Activated naive CD4-positive, alpha-beta T cell treated with anti-CD3 and anti-CD28 coated beads, Interleukin-2, amount 50 U/mL, for 24 hours (primary cell): ENCODE measurements at regions not wholly inside any gene's neighbourhood (a gene's known extent, or its start where the extent isn't known, plus 50 kb on each side); places are given as distances from the start of the nearest gene placed in this dataset.
"Not testable (repeated sequence)": the region's sequence is repeated elsewhere in the genome, so short reads cannot be mapped to it uniquely, and the experiment has no call there.

ENCODE experiments used
- H3K27ac Mint-ChIP-seq: one replicate; pipeline ENCODE4 v1.8.0; 2021; ENCODE audit warnings: mild to moderate bottlenecking, mixed read lengths
- H3K27me3 Mint-ChIP-seq: one replicate; pipeline ENCODE4 v1.8.0; 2021; ENCODE audit warnings: mixed read lengths
- H3K36me3 Mint-ChIP-seq: one replicate; pipeline ENCODE4 v1.8.0; 2021; ENCODE audit warnings: mixed read lengths
- H3K4me1 Mint-ChIP-seq: one replicate; pipeline ENCODE4 v1.8.0; 2021; ENCODE audit warnings: mixed read lengths
- H3K4me3 Mint-ChIP-seq: one replicate; pipeline ENCODE4 v1.8.0; 2021; ENCODE audit warnings: mild to moderate bottlenecking, mixed read lengths
- H3K9me3 Mint-ChIP-seq: one replicate; pipeline ENCODE4 v1.8.0; 2021; ENCODE audit warnings: mixed read lengths

GRCh38 chr7:81457852-81458522 lies 311.9 kb downstream of the HGF start:
- no peak overlapping the region for H3K4me3 Mint-ChIP-seq
- no peaks in the 10 kb centered on the region for H3K36me3 Mint-ChIP-seq
- no peak overlapping the region for H3K27ac Mint-ChIP-seq
- no peaks in the 10 kb centered on the region for H3K27me3 Mint-ChIP-seq
- no peaks in the 10 kb centered on the region for H3K4me1 Mint-ChIP-seq
- H3K9me3 Mint-ChIP-seq: no peaks in the 10 kb centered on the region

GRCh38 chr7:81453770-81454169 lies 316.1 kb downstream of the HGF start:
- H3K4me3 Mint-ChIP-seq, H3K27ac Mint-ChIP-seq, H3K4me1 Mint-ChIP-seq, H3K36me3 Mint-ChIP-seq, H3K9me3 Mint-ChIP-seq, H3K27me3 Mint-ChIP-seq: not testable (repeated sequence)

- Mint-ChIP-seq H3K9me3 (no peaks in the 10 kb centered on the region), H3K36me3 (no peaks in the 10 kb centered on the region), H3K4me1 (no peaks in the 10 kb centered on the region), H3K27ac (no peak overlapping the region), H3K4me3 (no peak overlapping the region), H3K27me3 (no peaks in the 10 kb centered on the region)
Measured at GRCh38 chr7:81449105-81449504, 320.7 kb downstream of the HGF start.

GRCh38 chr7:81447351-81447952 lies 322.4 kb downstream of the HGF start:
- no peaks in the 10 kb centered on the region for H3K9me3 Mint-ChIP-seq
- no peaks in the 10 kb centered on the region for H3K27me3 Mint-ChIP-seq
- no peaks in the 10 kb centered on the region for H3K36me3 Mint-ChIP-seq

GRCh38 chr7:81446212-81446611 lies 323.6 kb downstream of the HGF start:
- H3K36me3 Mint-ChIP-seq: no peaks in the 10 kb centered on the region
- H3K9me3 Mint-ChIP-seq: no peaks in the 10 kb centered on the region
- no peak overlapping the region for H3K27ac Mint-ChIP-seq
- no peak overlapping the region for H3K4me3 Mint-ChIP-seq
- H3K4me1 Mint-ChIP-seq: no peaks in the 10 kb centered on the region
- no peaks in the 10 kb centered on the region for H3K27me3 Mint-ChIP-seq

More at GRCh38 chr7:81447351-81447952, 322.4 kb downstream of the HGF start:
- Mint-ChIP-seq H3K4me3 (no peak overlapping the region), H3K4me1 (no peaks in the 10 kb centered on the region), H3K27ac (no peak overlapping the region)

- H3K36me3 Mint-ChIP-seq: no peaks in the 10 kb centered on the region
- H3K9me3 Mint-ChIP-seq: no peaks in the 10 kb centered on the region
- H3K27me3 Mint-ChIP-seq: no peaks in the 10 kb centered on the region
- no peak overlapping the region for H3K4me3 Mint-ChIP-seq
- no peaks in the 10 kb centered on the region for H3K4me1 Mint-ChIP-seq
- H3K27ac Mint-ChIP-seq: no peak overlapping the region
Measured at GRCh38 chr7:81445462-81445861, 324.4 kb downstream of the HGF start.

- Mint-ChIP-seq H3K36me3 (no peaks in the 10 kb centered on the region), H3K27ac (no peak overlapping the region), H3K9me3 (no peaks in the 10 kb centered on the region), H3K27me3 (no peaks in the 10 kb centered on the region), H3K4me3 (no peak overlapping the region), H3K4me1 (no peaks in the 10 kb centered on the region)
Measured at GRCh38 chr7:81441750-81442149, 328.1 kb downstream of the HGF start.

- Mint-ChIP-seq H3K27me3 (no peaks in the 10 kb centered on the region), H3K36me3 (no peaks in the 10 kb centered on the region), H3K4me3 (no peak overlapping the region), H3K27ac (no peak overlapping the region), H3K9me3 (peaks cover 5% of the 10 kb centered on the region), H3K4me1 (no peaks in the 10 kb centered on the region)
Measured at GRCh38 chr7:81439591-81439990, 330.3 kb downstream of the HGF start.

GRCh38 chr7:81437160-81437559 lies 332.7 kb downstream of the HGF start:
- not testable (repeated sequence) for H3K9me3 Mint-ChIP-seq, H3K27me3 Mint-ChIP-seq, H3K4me3 Mint-ChIP-seq, H3K36me3 Mint-ChIP-seq, H3K4me1 Mint-ChIP-seq, H3K27ac Mint-ChIP-seq

- H3K27ac Mint-ChIP-seq: no peak overlapping the region
- peaks cover 11% of the 10 kb centered on the region for H3K9me3 Mint-ChIP-seq
- no peak overlapping the region for H3K4me3 Mint-ChIP-seq
- no peaks in the 10 kb centered on the region for H3K36me3 Mint-ChIP-seq
- no peaks in the 10 kb centered on the region for H3K4me1 Mint-ChIP-seq
- H3K27me3 Mint-ChIP-seq: no peaks in the 10 kb centered on the region
Measured at GRCh38 chr7:81433692-81434331, 336.0 kb downstream of the HGF start.

- H3K36me3 Mint-ChIP-seq: no peaks in the 10 kb centered on the region
- peaks cover 11% of the 10 kb centered on the region for H3K9me3 Mint-ChIP-seq
- no peak overlapping the region for H3K27ac Mint-ChIP-seq
- H3K27me3 Mint-ChIP-seq: no peaks in the 10 kb centered on the region
- no peaks in the 10 kb centered on the region for H3K4me1 Mint-ChIP-seq
- H3K4me3 Mint-ChIP-seq: no peak overlapping the region
Measured at GRCh38 chr7:81433206-81433605, 336.6 kb downstream of the HGF start.

GRCh38 chr7:81430761-81431160 lies 339.1 kb downstream of the HGF start:
- H3K27me3 Mint-ChIP-seq: no peaks in the 10 kb centered on the region
- H3K27ac Mint-ChIP-seq: no peak overlapping the region
- no peak overlapping the region for H3K4me3 Mint-ChIP-seq
- peaks cover 8% of the 10 kb centered on the region for H3K9me3 Mint-ChIP-seq
- no peaks in the 10 kb centered on the region for H3K36me3 Mint-ChIP-seq
- no peaks in the 10 kb centered on the region for H3K4me1 Mint-ChIP-seq

GRCh38 chr7:81430150-81430549 lies 339.7 kb downstream of the HGF start:
- Mint-ChIP-seq H3K4me1 (no peaks in the 10 kb centered on the region), H3K27me3 (no peaks in the 10 kb centered on the region), H3K4me3 (no peak overlapping the region), H3K9me3 (peaks cover 10% of the 10 kb centered on the region), H3K27ac (no peak overlapping the region), H3K36me3 (no peaks in the 10 kb centered on the region)

- Mint-ChIP-seq H3K27ac (no peak overlapping the region), H3K4me3 (no peak overlapping the region), H3K36me3 (no peaks in the 10 kb centered on the region), H3K4me1 (no peaks in the 10 kb centered on the region), H3K9me3 (peaks cover 10% of the 10 kb centered on the region), H3K27me3 (no peaks in the 10 kb centered on the region)
Measured at GRCh38 chr7:81427461-81427860, 342.4 kb downstream of the HGF start.

GRCh38 chr7:81420526-81421226 lies 349.2 kb downstream of the HGF start:
- H3K9me3 Mint-ChIP-seq: peaks cover 4% of the 10 kb centered on the region
- H3K27ac Mint-ChIP-seq: no peak overlapping the region
- no peaks in the 10 kb centered on the region for H3K36me3 Mint-ChIP-seq
- no peaks in the 10 kb centered on the region for H3K27me3 Mint-ChIP-seq
- H3K4me1 Mint-ChIP-seq: no peaks in the 10 kb centered on the region
- no peak overlapping the region for H3K4me3 Mint-ChIP-seq

- H3K36me3 Mint-ChIP-seq: no peaks in the 10 kb centered on the region
- no peaks in the 10 kb centered on the region for H3K27me3 Mint-ChIP-seq
- H3K27ac Mint-ChIP-seq: no peak overlapping the region
- H3K4me3 Mint-ChIP-seq: no peak overlapping the region
- no peaks in the 10 kb centered on the region for H3K9me3 Mint-ChIP-seq
- H3K4me1 Mint-ChIP-seq: no peaks in the 10 kb centered on the region
Measured at GRCh38 chr7:81419731-81420130, 350.1 kb downstream of the HGF start.
